Panc1 (cell line): ENCODE measurements at regions not wholly inside any gene's neighbourhood (a gene's known extent, or its start where the extent isn't known, plus 50 kb on each side); places are given as distances from the start of the nearest gene placed in this dataset.

Experiments used
- POLR2AphosphoS5 ChIP-seq: IDR thresholded peaks from 2 replicates; pipeline ENCODE4 v1.6.1; 2012; ENCODE audit warnings: mild to moderate bottlenecking, low read depth, low read length, moderate library complexity
- SIN3A ChIP-seq: IDR thresholded peaks from 2 replicates; pipeline ENCODE4 v1.6.1; 2012; ENCODE audit warnings: low read depth, mild to moderate bottlenecking, low read length, moderate library complexity, borderline replicate concordance; ENCODE audit not compliant: insufficient read depth
- TCF7L2 ChIP-seq: IDR thresholded peaks from 2 replicates; pipeline ENCODE4 v1.6.1; 2011; ENCODE audit warnings: mild to moderate bottlenecking, low read depth, low read length, inconsistent platforms
- TF ChIP-seq, protein P1 (sequence below): fragments of 450-650 bp; IDR thresholded peaks from 2 replicates; pipeline ENCODE4 v1.5.1; 2017; ENCODE audit warnings: mild to moderate bottlenecking
- TF ChIP-seq, protein P2 (sequence below), 2 experiments: IDR thresholded peaks; 2 replicates each; pipeline ENCODE4 v1.6.1; 2011 to 2012; ENCODE audit warnings: low read depth in 2 of 2, control low read depth in 1 of 2, low read length in 1 of 2, mild to moderate bottlenecking in 1 of 2, moderate library complexity in 1 of 2; ENCODE audit not compliant: insufficient read depth in 1 of 2

DNA sequence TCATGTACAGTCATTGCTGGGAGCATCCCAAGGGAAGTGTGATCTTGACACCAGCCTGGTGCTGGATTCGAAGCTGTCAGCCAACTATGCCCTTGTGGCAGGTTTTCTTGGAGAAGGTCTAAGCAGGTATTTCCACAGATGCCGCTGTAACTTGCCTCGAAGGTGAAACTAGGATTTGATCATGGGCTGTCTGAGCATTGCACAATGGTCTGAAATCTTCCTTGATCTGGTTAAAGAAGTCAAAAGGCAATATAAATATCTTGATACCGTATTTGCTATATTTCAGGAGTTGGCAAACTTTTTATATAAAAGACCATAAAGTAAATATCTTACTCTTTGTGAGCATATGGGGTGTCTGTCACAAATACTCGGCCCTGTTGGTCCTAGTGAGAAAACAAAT lies 206.8 kb downstream of the LYPLAL1 start:
- TF ChIP-seq, protein P1, sequence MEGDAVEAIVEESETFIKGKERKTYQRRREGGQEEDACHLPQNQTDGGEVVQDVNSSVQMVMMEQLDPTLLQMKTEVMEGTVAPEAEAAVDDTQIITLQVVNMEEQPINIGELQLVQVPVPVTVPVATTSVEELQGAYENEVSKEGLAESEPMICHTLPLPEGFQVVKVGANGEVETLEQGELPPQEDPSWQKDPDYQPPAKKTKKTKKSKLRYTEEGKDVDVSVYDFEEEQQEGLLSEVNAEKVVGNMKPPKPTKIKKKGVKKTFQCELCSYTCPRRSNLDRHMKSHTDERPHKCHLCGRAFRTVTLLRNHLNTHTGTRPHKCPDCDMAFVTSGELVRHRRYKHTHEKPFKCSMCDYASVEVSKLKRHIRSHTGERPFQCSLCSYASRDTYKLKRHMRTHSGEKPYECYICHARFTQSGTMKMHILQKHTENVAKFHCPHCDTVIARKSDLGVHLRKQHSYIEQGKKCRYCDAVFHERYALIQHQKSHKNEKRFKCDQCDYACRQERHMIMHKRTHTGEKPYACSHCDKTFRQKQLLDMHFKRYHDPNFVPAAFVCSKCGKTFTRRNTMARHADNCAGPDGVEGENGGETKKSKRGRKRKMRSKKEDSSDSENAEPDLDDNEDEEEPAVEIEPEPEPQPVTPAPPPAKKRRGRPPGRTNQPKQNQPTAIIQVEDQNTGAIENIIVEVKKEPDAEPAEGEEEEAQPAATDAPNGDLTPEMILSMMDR: no peak
- TF ChIP-seq, protein P2, sequence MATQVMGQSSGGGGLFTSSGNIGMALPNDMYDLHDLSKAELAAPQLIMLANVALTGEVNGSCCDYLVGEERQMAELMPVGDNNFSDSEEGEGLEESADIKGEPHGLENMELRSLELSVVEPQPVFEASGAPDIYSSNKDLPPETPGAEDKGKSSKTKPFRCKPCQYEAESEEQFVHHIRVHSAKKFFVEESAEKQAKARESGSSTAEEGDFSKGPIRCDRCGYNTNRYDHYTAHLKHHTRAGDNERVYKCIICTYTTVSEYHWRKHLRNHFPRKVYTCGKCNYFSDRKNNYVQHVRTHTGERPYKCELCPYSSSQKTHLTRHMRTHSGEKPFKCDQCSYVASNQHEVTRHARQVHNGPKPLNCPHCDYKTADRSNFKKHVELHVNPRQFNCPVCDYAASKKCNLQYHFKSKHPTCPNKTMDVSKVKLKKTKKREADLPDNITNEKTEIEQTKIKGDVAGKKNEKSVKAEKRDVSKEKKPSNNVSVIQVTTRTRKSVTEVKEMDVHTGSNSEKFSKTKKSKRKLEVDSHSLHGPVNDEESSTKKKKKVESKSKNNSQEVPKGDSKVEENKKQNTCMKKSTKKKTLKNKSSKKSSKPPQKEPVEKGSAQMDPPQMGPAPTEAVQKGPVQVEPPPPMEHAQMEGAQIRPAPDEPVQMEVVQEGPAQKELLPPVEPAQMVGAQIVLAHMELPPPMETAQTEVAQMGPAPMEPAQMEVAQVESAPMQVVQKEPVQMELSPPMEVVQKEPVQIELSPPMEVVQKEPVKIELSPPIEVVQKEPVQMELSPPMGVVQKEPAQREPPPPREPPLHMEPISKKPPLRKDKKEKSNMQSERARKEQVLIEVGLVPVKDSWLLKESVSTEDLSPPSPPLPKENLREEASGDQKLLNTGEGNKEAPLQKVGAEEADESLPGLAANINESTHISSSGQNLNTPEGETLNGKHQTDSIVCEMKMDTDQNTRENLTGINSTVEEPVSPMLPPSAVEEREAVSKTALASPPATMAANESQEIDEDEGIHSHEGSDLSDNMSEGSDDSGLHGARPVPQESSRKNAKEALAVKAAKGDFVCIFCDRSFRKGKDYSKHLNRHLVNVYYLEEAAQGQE (IDR thresholded peaks at IDR 0.05; ENCODE audit: insufficient read depth in 1 of 2, low read depth in 2 of 2, low read length in 1 of 2): no peak
- no peak for TF ChIP-seq POLR2AphosphoS5
- no peak for TF ChIP-seq SIN3A
- TF ChIP-seq TCF7L2: no peak
